Activated CD4-positive, alpha-beta T cell treated with anti-CD3 and anti-CD28 coated beads, Interleukin-2, amount 50 U/mL, for 4 hours (primary cell): ENCODE measurements at regions not wholly inside any gene's neighbourhood (a gene's known extent, or its start where the extent isn't known, plus 50 kb on each side); places are given as distances from the start of the nearest gene placed in this dataset.

Experiments
- DNase-seq, 2 experiments: peaks; one replicate each; pipeline ENCODE4 v3.0.0-alpha.2; 2020

- DNase-seq: no peak
Measured at GRCh38 chr6:138580040-138580439, 80.7 kb upstream of the NHSL1 start.

- DNase-seq: no peak
Measured at GRCh38 chr6:138580801-138581200, 81.5 kb upstream of the NHSL1 start.

- DNase-seq: no peak
Measured at GRCh38 chr6:138582573-138582972, 83.3 kb upstream of the NHSL1 start.

GRCh38 chr6:138586638-138587037, 87.3 kb upstream of the NHSL1 start:
- DNase-seq: no peak

- peak; percentile 20 to 25 for DNase-seq
Measured at GRCh38 chr6:138588805-138589434, 89.6 kb upstream of the NHSL1 start.

- peak; percentile 14 to 16 for DNase-seq
Measured at GRCh38 chr6:138590796-138591709, 91.8 kb upstream of the NHSL1 start.

- no peak for DNase-seq
Measured at GRCh38 chr6:138592749-138593123, 93.4 kb upstream of the NHSL1 start.

GRCh38 chr6:138593124-138593877, 94.0 kb upstream of the NHSL1 start:
- DNase-seq: peak; percentile 6 to 10

- no peak for DNase-seq
Measured at GRCh38 chr6:138593909-138594757, 94.8 kb upstream of the NHSL1 start.

- DNase-seq: no peak
Measured at GRCh38 chr6:138594758-138595140, 95.5 kb upstream of the NHSL1 start.

GRCh38 chr6:138596126-138596525, 96.8 kb upstream of the NHSL1 start:
- no peak for DNase-seq

- no peak for DNase-seq
Measured at GRCh38 chr6:138596591-138596990, 97.3 kb upstream of the NHSL1 start.

- no peak for DNase-seq
Measured at GRCh38 chr6:138597336-138597735, 98.0 kb upstream of the NHSL1 start.

GRCh38 chr6:138598562-138599173, 99.4 kb upstream of the NHSL1 start:
- no peak for DNase-seq

- no peak for DNase-seq
Measured at GRCh38 chr6:138600261-138600660, 101.0 kb upstream of the NHSL1 start.

- DNase-seq: no peak
Measured at GRCh38 chr6:138600726-138601125, 101.4 kb upstream of the NHSL1 start.

GRCh38 chr6:138601128-138601527, 101.8 kb upstream of the NHSL1 start:
- DNase-seq: no peak

- DNase-seq: no peak
Measured at GRCh38 chr6:138605958-138606357, 106.7 kb upstream of the NHSL1 start.

- DNase-seq: no peak
Measured at GRCh38 chr6:138607478-138608433, 108.5 kb upstream of the NHSL1 start.

- no peak for DNase-seq
Measured at GRCh38 chr6:138608896-138609295, 109.6 kb upstream of the NHSL1 start.
